OCI-LY3 (cell line): ENCODE measurements at regions not wholly inside any gene's neighbourhood (a gene's known extent, or its start where the extent isn't known, plus 50 kb on each side); places are given as distances from the start of the nearest gene placed in this dataset.

Experiments used
- EZH2phosphoT487 ChIP-seq: fragments of 200-600 bp; shearing (Covaris generic); IDR thresholded peaks from 2 replicates; pipeline ENCODE4 v1.6.1; 2018; ENCODE audit warnings: antibody characterized with exemption, mixed run types, low read depth
- TF ChIP-seq, protein P1 (sequence below): fragments of 200-600, 300-600 bp; sonication (generic); IDR thresholded peaks from 2 replicates; pipeline ENCODE4 v1.5.1; 2014; ENCODE audit warnings: antibody characterized with exemption, low read length, low read depth

DNA sequence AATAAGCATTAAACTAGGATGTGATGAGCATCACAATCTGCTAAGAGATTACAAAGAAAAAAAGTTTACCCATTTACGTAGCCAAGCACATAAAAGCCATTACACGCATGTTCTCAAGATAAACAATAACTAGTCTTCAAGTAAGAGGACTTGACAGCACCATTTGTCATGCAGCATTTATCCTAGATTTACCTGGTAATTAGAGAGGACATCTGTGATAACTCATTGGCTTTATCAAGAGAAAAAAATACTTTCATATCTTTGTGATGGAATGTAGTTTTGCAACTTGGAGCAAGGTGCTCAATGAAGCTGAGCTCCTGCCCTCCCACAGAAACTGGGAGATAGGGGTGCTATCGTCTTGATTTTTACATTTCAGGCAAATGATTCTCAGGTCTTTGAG is 1023.7 kb downstream of the FSCB start:
- TF ChIP-seq, protein P1, sequence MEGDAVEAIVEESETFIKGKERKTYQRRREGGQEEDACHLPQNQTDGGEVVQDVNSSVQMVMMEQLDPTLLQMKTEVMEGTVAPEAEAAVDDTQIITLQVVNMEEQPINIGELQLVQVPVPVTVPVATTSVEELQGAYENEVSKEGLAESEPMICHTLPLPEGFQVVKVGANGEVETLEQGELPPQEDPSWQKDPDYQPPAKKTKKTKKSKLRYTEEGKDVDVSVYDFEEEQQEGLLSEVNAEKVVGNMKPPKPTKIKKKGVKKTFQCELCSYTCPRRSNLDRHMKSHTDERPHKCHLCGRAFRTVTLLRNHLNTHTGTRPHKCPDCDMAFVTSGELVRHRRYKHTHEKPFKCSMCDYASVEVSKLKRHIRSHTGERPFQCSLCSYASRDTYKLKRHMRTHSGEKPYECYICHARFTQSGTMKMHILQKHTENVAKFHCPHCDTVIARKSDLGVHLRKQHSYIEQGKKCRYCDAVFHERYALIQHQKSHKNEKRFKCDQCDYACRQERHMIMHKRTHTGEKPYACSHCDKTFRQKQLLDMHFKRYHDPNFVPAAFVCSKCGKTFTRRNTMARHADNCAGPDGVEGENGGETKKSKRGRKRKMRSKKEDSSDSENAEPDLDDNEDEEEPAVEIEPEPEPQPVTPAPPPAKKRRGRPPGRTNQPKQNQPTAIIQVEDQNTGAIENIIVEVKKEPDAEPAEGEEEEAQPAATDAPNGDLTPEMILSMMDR, result no peak
- TF ChIP-seq EZH2phosphoT487, result no peak
